T1000 (cell line): ENCODE measurements at regions not wholly inside any gene's neighbourhood (a gene's known extent, or its start where the extent isn't known, plus 50 kb on each side); places are given as distances from the start of the nearest gene placed in this dataset.

ENCODE experiments used
- DNase-seq: peaks from one replicate; lab custom pipeline; 2025; ENCODE audit warnings: mixed read lengths; lab: John Stamatoyannopoulos, UW

GRCh38 chr1:243916160-243916559, 66.1 kb upstream of the AKT3 start:
- no peak for DNase-seq

GRCh38 chr1:243912347-243912746, 62.3 kb upstream of the AKT3 start:
- DNase-seq, result no peak

- no peak for DNase-seq
These were observed 60.6 kb upstream of the AKT3 start for GRCh38 chr1:243910607-243911006.

- DNase-seq, result no peak
These were observed 53.9 kb upstream of the AKT3 start for GRCh38 chr1:243903895-243904294.

GRCh38 chr1:243903041-243903440, 53.0 kb upstream of the AKT3 start:
- no peak for DNase-seq

GRCh38 chr1:243902100-243902499, 52.1 kb upstream of the AKT3 start:
- DNase-seq, result no peak
